Ectodermal cell (in vitro differentiated cells): ENCODE measurements at regions not wholly inside any gene's neighbourhood (a gene's known extent, or its start where the extent isn't known, plus 50 kb on each side); places are given as distances from the start of the nearest gene placed in this dataset.

Source experiments
- H3K27ac ChIP-seq: 2 replicates; pipeline ENCODE4 v1.7.0; 2013; ENCODE audit warnings: mild to moderate bottlenecking, low read depth, low read length; ENCODE audit not compliant: insufficient read depth, poor library complexity, severe bottlenecking
- H3K27me3 ChIP-seq: 2 replicates; pipeline ENCODE4 v1.7.0; 2013; ENCODE audit warnings: mild to moderate bottlenecking, low read length; ENCODE audit not compliant: insufficient read depth, control insufficient read depth, poor library complexity, severe bottlenecking
- H3K36me3 ChIP-seq: one replicate; pipeline ENCODE4 v1.7.0; 2013; ENCODE audit warnings: low read length; ENCODE audit not compliant: control insufficient read depth, insufficient read depth
- H3K4me1 ChIP-seq: one replicate; pipeline ENCODE4 v1.7.0; 2013; ENCODE audit warnings: low read length; ENCODE audit not compliant: control insufficient read depth, insufficient read depth
- H3K4me3 ChIP-seq: 2 replicates; pipeline ENCODE4 v1.7.0; 2013; ENCODE audit warnings: low read depth, low read length, control low read depth; ENCODE audit not compliant: insufficient read depth
- H3K9me3 ChIP-seq: 2 replicates; pipeline ENCODE4 v1.7.0; 2013; ENCODE audit warnings: mild to moderate bottlenecking, low read length, moderate library complexity; ENCODE audit not compliant: control insufficient read depth
- WGBS, 2 experiments: methylation state at CpG; one replicate each; pipeline ENCODE4 v1.1.7; 2013; ENCODE audit warnings: missing lambda C conversion rate in 2 of 2; 5-methylcytosine and 5-hydroxymethylcytosine counted together

GRCh38 chr5:67353500-67354450 lies 157.2 kb upstream of the CD180 start:
- H3K27me3 ChIP-seq: no peaks in the 10 kb centered on the region
- H3K4me1 ChIP-seq: peaks cover 7% of the 10 kb centered on the region
- WGBS, 2 experiments: 57 to 58% methylated on average over 10 of the region's 10 CpGs
- no peaks in the 10 kb centered on the region for H3K36me3 ChIP-seq
- H3K27ac ChIP-seq: peak overlapping the region; percentile 9
- H3K4me3 ChIP-seq: no peak overlapping the region
- H3K9me3 ChIP-seq: no peaks in the 10 kb centered on the region

- no peaks in the 10 kb centered on the region for H3K27me3 ChIP-seq
- 92 to 93% methylated on average over 12 of the region's 12 CpGs for WGBS, 2 experiments
- no peak overlapping the region for H3K27ac ChIP-seq
- H3K4me1 ChIP-seq: peaks cover 7% of the 10 kb centered on the region
- H3K9me3 ChIP-seq: no peaks in the 10 kb centered on the region
- H3K36me3 ChIP-seq: no peaks in the 10 kb centered on the region
- H3K4me3 ChIP-seq: no peak overlapping the region
Observed at GRCh38 chr5:67350618-67351201, 154.1 kb upstream of the CD180 start.

DNA sequence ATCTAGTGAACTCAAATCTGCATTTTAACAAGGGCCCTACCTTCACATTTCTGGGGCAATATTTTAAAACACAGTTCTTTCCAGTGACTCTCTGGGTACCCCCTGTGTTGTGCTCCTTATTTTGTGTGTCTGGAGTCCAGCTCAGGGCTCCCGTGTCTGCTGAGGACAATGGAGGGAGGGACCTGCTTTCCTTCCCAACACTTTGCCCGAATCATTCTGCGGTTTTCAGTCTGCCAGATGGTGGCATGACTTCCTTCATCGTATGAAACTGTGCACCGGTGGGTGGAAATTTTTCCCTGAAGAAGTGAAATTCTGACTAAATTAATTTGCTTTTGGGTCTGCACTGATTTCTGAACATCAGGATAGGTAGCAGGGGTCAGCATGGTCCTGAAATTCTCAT lies 153.6 kb upstream of the CD180 start:
- Histone ChIP-seq H3K9me3 (no peaks in the 10 kb centered on the region), H3K4me1 (peaks cover 7% of the 10 kb centered on the region), H3K4me3 (no peak overlapping the region), H3K27me3 (no peaks in the 10 kb centered on the region), H3K27ac (no peak overlapping the region), H3K36me3 (no peaks in the 10 kb centered on the region)
- 88 to 93% methylated on average over 5 of the region's 5 CpGs for WGBS, 2 experiments

- no peak overlapping the region for H3K4me3 ChIP-seq
Observed at GRCh38 chr5:67347821-67348220, 151.2 kb upstream of the CD180 start.

DNA sequence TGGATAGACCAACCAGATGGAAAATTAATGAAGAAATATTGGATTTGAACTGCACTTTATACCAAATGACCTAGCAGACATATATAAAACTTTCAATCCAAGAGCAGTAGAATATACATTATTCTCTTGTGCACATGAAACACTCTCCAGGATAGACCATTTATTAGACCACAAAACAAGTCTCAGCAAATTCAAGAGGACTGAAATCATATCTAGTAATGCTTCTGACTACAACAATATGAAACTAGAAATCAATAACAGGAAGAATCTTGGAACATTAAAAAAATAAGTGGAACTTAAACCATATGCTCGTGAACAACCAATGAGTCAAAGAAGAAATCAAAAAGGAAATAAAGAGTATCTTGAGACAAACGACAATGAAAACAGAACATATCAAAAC lies 150.0 kb upstream of the CD180 start:
- Histone ChIP-seq H3K4me1 (no peaks in the 10 kb centered on the region), H3K27ac (no peak overlapping the region), H3K9me3 (no peaks in the 10 kb centered on the region), H3K4me3 (no peak overlapping the region), H3K27me3 (no peaks in the 10 kb centered on the region), H3K36me3 (no peaks in the 10 kb centered on the region)
- WGBS, 2 experiments: 86 to 98% methylated on average over 1 to 2 of the region's 2 CpGs

More at GRCh38 chr5:67347821-67348220, 151.2 kb upstream of the CD180 start:
- Histone ChIP-seq H3K9me3 (no peaks in the 10 kb centered on the region), H3K36me3 (no peaks in the 10 kb centered on the region), H3K27ac (no peak overlapping the region), H3K27me3 (no peaks in the 10 kb centered on the region), H3K4me1 (no peaks in the 10 kb centered on the region)

DNA sequence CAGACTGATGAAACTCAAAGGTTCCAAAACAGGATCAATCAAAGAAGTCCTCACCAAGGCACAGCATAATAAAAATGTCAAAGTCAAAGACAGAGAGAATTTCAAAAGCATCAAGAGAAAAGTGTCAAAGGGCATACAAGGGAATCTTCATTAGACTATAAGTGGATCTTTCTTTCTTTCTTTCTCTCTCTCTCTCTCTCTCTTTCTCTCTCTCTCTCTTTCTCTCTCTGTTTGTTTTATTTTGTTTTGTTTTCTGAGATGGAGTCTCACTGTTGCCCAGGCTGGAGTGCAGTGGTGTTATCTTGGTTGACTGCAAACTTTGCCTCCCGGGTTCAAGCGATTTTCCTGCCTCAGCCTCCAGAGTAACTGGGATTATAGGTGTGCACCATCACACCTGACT lies 148.3 kb upstream of the CD180 start:
- Histone ChIP-seq H3K9me3 (no peaks in the 10 kb centered on the region), H3K4me1 (no peaks in the 10 kb centered on the region), H3K27me3 (no peaks in the 10 kb centered on the region), H3K36me3 (no peaks in the 10 kb centered on the region), H3K27ac (no peak overlapping the region), H3K4me3 (no peak overlapping the region)
- 83 to 96% methylated on average over 2 of the region's 2 CpGs for WGBS, 2 experiments

GRCh38 chr5:67343835-67344234 lies 147.2 kb upstream of the CD180 start:
- Histone ChIP-seq H3K9me3 (no peaks in the 10 kb centered on the region), H3K36me3 (no peaks in the 10 kb centered on the region), H3K27me3 (no peaks in the 10 kb centered on the region), H3K4me3 (no peak overlapping the region), H3K27ac (no peak overlapping the region), H3K4me1 (no peaks in the 10 kb centered on the region)
- WGBS, 2 experiments: 94% methylated on average over 5 of the region's 5 CpGs

DNA sequence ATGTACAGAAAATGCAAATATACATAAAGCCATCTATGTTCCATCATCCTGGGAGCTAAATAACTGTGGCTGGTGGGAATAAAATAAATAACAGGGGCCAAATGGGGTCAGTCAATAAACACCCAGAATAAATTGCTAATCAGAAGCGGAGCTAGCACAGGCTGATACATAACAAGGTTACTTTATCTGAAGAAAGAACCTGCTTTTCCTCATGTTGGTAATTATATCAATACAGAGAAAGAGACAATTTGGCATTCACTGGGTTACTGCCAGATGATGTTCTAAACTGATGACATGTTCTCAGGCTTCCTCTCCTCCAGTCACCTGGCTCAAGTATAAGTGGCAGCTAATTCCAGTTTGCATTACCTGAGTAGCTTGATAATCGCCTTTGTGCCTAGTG lies 144.9 kb upstream of the CD180 start:
- Histone ChIP-seq H3K27ac (no peak overlapping the region), H3K4me1 (no peaks in the 10 kb centered on the region), H3K4me3 (no peak overlapping the region), H3K36me3 (no peaks in the 10 kb centered on the region), H3K27me3 (no peaks in the 10 kb centered on the region), H3K9me3 (no peaks in the 10 kb centered on the region)
- 95 to 100% methylated on average over 1 to 2 of the region's 2 CpGs for WGBS, 2 experiments

GRCh38 chr5:67339219-67339767 lies 142.7 kb upstream of the CD180 start:
- Histone ChIP-seq H3K9me3 (no peaks in the 10 kb centered on the region), H3K27ac (no peak overlapping the region), H3K4me1 (no peaks in the 10 kb centered on the region), H3K36me3 (no peaks in the 10 kb centered on the region), H3K27me3 (no peaks in the 10 kb centered on the region), H3K4me3 (no peak overlapping the region)
- WGBS, 2 experiments: 91% methylated on average over 1 of the region's 1 CpG

- H3K36me3 ChIP-seq: no peaks in the 10 kb centered on the region
- no peak overlapping the region for H3K27ac ChIP-seq
- H3K27me3 ChIP-seq: no peaks in the 10 kb centered on the region
- no peak overlapping the region for H3K4me3 ChIP-seq
- no peaks in the 10 kb centered on the region for H3K9me3 ChIP-seq
- no peaks in the 10 kb centered on the region for H3K4me1 ChIP-seq
Observed at GRCh38 chr5:67338421-67338820, 141.8 kb upstream of the CD180 start.
